ENCODE measurements at regions not wholly inside any gene's neighbourhood (a gene's known extent, or its start where the extent isn't known, plus 50 kb on each side); places are given as distances from the start of the nearest gene placed in this dataset.

DNA sequence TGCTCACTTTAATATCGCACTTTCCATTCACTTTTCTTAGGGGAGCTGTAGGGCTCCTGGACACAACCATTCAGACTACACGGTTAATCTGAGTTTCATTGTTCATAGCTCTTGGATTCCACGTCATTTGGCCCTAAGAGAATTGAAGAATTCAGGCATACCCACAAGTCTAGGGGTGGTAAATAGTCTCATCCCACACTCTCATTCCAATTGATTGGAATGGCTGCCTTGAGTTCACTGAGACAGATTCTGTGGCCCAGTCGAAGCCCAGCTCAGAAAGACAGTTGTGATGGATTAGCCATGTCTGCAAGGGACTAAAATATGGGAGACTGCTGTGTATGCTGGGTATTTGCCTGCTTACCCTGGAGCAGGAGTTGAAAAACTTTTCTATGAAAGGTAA, 124.6 kb downstream of the TFCP2L1 start:
- TF ChIP-seq, protein P1, sequence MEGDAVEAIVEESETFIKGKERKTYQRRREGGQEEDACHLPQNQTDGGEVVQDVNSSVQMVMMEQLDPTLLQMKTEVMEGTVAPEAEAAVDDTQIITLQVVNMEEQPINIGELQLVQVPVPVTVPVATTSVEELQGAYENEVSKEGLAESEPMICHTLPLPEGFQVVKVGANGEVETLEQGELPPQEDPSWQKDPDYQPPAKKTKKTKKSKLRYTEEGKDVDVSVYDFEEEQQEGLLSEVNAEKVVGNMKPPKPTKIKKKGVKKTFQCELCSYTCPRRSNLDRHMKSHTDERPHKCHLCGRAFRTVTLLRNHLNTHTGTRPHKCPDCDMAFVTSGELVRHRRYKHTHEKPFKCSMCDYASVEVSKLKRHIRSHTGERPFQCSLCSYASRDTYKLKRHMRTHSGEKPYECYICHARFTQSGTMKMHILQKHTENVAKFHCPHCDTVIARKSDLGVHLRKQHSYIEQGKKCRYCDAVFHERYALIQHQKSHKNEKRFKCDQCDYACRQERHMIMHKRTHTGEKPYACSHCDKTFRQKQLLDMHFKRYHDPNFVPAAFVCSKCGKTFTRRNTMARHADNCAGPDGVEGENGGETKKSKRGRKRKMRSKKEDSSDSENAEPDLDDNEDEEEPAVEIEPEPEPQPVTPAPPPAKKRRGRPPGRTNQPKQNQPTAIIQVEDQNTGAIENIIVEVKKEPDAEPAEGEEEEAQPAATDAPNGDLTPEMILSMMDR (IDR thresholded peaks at IDR 0.05; ENCODE audit: insufficient read depth, missing control alignments): no peak
- DNase-seq (ENCODE audit: insufficient read length, low spot score): no peak
- no peak for FAIRE-seq

DNA sequence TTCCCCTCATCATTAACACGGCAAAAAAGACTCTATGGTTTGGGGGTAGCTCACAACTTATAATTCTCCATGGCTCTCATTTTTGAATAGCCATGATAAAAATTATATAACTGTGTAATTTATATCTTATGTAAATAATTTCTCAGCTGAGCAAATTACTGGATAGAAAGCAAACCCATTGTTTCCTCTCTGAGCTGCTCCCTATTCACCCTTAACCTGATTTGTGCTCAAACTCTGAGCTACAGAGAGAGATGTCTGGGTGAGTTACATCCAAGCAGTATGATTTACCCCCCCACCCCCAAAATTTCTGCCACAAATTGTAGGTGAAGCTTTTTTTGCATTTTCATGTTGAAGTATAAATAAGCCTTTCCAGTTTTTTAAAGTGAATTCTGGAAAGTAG, 123.7 kb downstream of the TFCP2L1 start:
- FAIRE-seq: no peak
- TF ChIP-seq, protein P1 (IDR thresholded peaks at IDR 0.05; ENCODE audit: insufficient read depth, missing control alignments): no peak
- no peak for DNase-seq (ENCODE audit: insufficient read length, low spot score)

DNA sequence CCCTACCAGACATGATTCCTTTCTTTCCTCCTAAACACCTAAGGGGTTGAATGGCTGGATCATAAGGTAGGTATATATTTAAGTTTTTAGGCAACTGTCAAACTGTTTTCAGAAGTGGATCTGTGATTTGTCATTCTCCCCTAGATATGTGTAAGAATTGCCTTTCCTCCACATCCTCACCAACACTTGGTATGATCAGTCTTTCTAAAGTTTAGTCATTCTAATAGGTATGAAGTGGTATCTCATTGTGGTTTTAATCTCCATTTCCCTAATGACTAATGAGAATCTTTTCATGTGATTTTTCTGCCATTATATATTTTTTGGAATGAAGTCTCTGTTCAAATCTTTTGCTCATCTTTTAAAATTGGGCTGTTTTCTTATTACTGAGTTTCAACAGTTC, 122.1 kb downstream of the TFCP2L1 start:
- TF ChIP-seq, protein P1 (IDR thresholded peaks at IDR 0.05; ENCODE audit: insufficient read depth, missing control alignments): no peak
- DNase-seq (ENCODE audit: insufficient read length, low spot score) (no peak), FAIRE-seq (no peak)

- no peak for FAIRE-seq
These were observed 121.0 kb downstream of the TFCP2L1 start for GRCh38 chr2:121164042-121164441.

GRCh38 chr2:121165038-121165542, 119.9 kb downstream of the TFCP2L1 start:
- DNase-seq (ENCODE audit: insufficient read length, low spot score) (no peak), FAIRE-seq (no peak)
- TF ChIP-seq, protein P1 (IDR thresholded peaks at IDR 0.05; ENCODE audit: insufficient read depth, missing control alignments): no peak

More at GRCh38 chr2:121164042-121164441, 121.0 kb downstream of the TFCP2L1 start:
- TF ChIP-seq, protein P1 (IDR thresholded peaks at IDR 0.05; ENCODE audit: insufficient read depth, missing control alignments): no peak
- DNase-seq (ENCODE audit: insufficient read length, low spot score): no peak

Data from D721Med (cell line).